ENCODE measurements at regions not wholly inside any gene's neighbourhood (a gene's known extent, or its start where the extent isn't known, plus 50 kb on each side); places are given as distances from the start of the nearest gene placed in this dataset.
A peak's percentile ranks its signal among the peaks of the same experiment; 100 is the strongest.
"Not testable (repeated sequence)": the region's sequence is repeated elsewhere in the genome, so short reads cannot be mapped to it uniquely, and the experiment has no call there.

DNA sequence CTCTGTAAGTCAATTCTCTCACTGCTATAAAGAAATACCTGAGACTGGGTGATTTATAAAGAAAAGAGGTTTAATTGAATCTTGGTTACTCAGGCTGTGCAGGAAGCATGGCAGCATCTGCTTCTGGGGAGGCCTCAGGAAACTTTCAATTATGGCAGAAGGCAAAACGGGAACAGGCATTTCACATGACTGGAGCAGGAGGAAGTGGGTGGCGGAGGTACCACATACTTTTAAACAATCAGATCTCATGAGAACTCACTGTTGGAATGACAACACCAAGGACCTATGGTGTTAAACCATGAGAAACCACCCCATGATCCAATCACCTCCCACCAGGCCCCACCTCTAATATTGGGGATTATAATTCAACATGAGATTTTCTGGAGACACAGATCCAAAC lies 315.7 kb upstream of the NRP1 start:
- DNase-seq, result not testable (repeated sequence)

DNA sequence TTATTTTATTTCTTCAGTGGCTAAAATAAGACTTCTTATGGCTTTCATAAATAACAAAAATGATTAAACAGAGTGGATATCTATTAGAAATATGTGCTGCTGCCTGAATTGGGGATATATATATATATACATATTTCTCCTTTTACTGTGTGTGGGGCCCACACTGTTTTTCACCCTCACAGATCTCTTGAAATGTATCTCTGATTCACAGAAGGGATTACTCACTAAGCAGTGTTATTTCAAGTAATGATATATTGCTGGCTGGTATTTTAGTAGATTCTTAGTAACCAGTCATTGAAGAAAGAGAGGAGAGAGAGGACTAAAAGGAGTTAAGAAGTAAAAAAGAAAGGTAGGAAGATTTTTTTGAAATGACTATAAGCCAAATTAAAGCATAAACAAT lies 308.6 kb upstream of the NRP1 start:
- DNase-seq, result no peak

DNA sequence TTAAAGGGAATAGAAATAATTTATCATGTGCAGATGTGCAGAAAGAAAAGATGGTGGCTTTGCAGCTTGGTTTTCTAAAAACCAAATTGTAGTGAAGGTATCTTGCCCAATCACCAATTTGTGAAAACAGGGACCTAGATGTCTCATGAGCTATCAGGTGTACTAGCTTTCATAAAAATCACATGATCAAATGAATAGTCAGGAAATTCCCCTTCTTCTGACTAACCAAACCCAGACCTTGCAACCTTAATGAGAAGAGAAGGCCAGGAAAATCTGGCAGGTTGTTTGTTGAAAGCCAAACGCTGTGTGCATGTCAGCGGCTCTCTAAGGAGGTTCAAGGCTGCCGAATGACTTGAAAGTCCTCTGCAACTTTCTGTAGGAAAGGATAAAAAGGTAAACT lies 304.4 kb upstream of the NRP1 start:
- no peak for DNase-seq

DNA sequence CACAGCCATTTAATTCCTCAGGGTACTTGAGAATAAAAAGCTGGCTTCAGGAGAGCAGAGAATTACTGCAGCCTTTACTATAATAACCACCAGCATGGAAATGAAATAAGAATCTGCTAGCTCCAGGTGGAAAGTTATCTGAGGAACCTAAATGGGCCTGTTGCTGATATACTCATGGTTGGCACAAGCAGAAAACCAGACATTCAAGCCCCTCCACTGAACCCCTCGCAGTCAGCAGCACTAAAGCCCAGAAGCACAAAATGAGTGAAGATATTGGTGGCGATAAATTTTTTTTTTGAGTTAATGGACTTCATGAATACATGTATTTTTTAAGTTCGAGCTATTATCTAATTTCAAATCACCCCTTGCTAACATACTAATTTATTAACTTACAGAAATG lies 303.9 kb upstream of the NRP1 start:
- no peak for DNase-seq

DNA sequence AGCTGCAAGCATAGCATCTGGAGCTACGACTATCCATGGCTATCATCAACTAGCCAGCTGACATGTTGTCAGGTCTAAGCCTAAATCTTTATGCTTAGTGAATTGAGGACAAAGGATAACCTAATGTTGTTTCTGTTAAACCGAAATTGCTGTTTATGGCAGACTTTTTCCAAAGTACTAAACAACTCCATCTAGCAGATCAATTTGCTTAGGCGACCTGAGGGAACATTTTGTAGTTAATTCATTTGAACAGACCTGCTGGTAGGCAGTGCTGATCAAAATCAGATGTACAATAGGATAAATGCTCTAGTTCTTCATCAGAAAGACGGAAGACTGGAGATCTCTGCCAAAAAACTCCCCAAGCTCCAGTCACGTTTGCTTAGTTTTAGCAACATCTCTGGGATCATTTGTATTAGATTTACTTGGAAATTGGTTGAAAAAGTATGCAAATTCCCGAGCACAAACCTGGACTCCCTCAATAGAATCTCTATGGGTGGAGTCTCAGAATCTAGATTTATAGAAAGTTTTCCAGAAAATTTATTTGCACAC lies 301.6 kb upstream of the NRP1 start:
- no peak for DNase-seq

DNA sequence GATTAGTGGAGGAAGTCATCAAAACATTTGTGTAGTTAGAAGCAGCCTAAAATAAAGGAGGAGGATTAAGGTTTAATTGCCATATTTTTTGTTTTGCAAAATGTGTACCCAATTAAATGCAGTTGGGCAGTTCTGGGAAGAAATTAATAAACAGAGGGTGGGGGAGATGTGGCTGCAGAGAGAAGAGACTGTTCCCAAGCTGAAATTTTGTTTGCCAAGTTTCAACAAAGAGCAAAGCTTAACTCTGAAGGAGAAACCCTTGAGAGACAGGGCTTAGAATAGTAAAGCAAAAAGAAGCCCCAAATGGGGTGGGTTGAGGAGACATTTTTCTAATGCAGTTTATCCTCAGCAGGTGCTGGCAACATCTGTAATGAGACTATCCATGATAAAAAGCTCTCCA lies 298.0 kb upstream of the NRP1 start:
- DNase-seq, result no peak

DNA sequence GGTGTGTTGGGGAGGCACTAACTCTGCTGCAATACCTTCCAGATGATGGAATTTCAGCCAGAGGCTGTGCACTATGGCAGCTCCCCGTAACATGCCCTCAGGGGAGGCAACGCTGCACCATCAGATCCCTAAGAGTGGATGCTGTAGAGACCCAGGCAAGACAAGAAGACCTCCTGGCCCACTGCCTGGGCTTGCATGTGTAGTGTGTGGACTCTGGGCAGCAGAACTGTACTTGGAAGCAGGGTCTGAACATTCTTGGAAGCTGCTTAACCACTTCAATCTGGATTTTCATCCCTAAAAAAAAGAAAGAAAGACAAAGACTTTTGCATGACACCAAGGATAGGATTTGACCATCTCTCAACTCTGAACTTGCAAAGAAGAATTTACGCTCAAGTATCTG lies 297.5 kb upstream of the NRP1 start:
- DNase-seq, result no peak

DNA sequence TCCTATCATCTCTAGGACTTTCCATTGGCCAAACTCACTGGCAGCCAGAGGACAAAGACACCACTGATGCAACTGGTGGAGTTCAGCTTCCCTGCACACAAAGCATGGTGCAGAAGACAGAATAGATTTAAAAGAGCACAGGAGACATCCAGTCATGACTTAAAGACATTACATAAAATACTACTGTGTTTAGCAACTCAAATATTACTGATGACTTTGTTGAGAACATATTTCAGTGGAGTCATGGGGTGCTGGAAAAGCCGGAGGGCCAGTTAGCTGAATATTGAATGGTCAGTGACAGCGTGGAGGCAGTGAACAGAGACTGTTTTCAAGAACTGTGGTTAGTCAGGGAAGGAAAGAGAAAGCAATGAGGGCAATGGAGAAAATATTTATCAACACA lies 296.3 kb upstream of the NRP1 start:
- no peak for DNase-seq

DNA sequence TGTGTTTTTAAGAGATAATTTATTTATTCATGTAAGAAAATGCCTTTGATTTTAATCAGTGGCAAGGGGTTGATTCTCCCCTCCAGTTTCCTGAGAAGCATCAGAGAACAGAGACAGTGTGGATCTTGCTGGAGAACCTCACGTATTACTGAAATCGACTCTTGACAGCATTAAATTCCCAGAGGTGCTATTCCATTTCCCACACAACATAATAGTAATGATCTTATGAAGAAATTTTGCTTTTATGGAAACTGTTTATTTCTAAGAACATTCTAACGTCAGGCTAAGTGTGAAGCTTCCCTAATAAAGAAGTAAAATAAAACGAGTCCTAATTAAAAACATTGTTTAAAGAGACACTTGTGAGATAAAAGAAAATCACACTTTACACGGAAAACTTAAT lies 293.1 kb upstream of the NRP1 start:
- DNase-seq, result no peak

DNA sequence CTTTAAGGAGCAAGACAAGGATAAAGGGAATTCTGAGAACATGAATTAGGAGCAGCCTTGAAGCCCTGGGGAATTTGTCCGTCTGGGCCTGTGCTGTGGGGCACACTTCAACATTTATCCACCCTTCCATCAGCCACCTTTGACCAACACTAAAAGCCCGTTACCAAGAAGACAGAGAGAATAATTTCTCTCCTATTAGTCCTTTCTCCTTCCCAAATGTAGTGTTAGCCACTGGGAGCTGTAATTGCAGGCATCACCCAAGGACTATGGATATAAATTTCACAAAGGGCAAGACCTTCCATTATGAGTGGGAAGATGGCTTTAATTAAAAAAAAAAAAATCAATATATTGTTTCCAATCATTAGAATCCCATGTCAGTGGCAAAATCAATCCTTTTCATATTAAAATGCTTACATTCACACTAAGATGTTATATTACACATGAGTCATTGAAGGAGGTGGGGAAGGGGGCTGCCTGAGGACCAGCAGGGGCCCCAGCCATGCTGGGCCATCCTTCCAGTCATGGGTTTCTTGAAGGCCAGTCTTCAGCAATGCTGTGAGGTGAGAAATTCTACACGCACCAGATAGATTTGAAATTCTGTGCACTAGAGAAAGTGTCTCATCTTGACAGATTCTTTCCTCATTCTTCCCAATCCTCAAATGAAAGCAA lies 292.5 kb upstream of the NRP1 start:
- no peak for DNase-seq

DNA sequence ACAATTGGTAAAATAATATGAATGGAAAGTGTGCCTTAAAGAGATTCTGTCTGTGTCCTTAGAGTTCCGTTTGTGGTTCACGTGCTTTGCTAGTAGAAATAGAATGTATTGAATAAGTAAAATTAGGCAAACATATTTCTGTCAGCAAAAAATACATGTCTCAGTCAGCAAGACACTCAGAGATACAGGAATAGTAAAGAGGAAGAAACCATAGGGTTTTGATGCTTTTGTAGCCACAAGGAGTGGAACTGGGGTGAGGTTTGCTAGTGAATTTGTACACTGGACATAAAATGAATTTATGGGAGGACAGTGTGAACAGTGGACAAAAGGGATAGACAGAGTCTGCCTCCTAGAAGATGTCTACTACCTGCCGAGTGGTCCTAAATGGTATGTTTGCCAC lies 289.2 kb upstream of the NRP1 start:
- no peak for DNase-seq

DNA sequence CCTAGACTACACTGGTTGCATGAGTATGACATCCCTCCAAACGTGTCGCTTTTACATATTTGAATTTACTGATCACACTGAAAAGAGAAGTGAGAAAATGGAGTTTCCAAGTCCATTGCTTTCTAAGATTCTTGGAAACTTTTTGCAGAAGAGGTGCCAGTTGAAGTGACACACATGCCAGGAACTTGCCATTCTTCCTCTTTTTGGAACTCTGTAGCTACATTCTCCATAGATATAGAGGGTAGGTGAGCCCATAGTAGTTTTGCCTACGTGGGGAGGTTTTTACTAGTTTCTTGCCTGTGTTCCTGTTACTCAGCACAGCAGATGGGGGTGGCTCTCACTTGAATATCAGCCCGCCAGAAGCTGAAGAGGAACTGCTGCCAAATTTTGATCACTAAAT lies 286.6 kb upstream of the NRP1 start:
- DNase-seq, result no peak

DNA sequence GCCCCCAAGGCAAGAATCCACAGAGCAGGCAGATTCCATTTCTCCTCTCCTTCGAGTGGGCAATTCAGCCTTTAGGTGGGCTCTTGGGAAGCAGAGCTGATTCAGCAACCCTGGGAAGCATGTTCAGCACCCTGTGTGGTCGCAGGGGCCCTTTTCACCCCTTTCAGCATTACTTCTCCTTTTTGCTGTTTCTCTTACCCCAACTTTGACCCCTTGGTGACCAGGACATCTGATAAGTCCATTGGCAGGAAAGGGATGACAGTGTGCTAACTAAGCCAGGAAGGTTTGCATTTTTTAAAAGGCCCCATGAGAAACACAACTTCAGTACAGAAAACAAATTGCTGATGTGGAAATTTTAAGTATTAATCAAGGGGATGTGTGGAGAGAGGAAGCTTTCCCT lies 283.7 kb upstream of the NRP1 start:
- DNase-seq, result no peak

DNA sequence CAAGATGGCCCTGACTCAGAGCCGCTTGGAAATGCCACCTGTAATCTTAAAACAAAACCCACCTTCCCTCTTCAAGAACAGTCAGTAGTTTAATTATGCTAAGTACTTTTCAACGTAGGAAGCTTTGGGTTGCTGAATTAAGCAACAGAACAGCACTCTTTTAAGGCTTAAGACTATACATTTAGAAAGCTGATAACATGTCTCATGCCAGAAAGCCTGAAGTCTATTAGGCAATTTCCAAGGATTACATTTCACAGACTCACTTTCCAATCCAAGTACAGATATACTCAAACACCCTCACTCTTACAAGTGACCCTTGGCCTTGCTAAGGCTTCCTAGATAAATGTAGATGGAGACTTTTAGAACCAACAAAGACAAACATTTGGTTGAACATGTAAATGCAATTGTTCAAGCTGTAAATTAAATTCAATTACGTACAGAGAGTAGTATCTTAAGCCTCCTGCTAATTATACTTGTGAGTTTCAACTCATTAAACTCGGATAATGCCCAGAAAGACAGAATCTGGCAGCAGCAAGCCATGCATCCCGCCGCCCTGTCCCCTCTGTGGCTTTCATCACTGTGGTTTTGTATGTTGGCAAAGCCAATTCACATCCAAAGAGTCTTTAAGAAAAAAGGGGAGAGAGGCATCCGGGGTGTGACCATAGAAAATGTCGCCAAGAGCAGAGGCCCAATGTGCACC lies 283.1 kb upstream of the NRP1 start:
- DNase-seq, result no peak

DNA sequence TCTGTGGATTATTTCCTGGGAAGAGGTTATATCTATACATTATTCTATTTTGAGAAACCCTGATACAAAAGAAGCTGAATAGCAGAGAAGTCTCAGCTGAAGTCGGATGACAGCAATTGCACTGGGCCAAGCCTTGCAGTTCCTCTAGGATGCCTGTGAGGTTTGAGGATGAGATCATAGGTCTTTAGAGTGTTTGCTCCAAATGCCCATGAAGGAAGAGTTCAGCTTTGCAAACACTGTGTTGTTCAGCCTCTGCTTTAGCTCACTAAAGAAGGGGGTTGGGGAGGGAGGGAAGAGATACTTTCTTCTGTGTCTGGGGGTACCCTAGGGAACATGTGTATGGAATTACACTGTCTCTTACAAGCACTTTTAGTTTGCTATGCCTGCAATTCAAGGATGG lies 282.5 kb upstream of the NRP1 start:
- no peak for DNase-seq

DNA sequence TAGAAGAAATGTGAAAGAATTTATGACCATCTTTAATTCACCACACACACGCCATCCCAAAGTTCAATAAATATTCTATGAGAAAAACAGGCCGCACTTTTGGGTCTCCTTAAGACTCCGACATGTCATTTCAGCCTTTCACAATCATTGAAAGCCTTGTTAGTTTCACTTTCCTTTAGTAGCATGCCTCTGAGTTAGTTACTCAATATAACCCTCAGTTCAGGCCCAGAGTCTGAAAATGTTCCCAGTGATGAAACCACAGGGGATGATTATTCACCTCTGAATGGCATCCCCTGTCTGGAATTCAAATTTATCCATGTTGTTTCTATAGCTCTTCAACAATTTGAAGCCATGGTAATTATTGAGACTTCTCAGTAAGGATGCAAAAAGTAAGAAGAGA lies 278.1 kb upstream of the NRP1 start:
- DNase-seq, result peak in 1 of 5 experiments; percentile 56

DNA sequence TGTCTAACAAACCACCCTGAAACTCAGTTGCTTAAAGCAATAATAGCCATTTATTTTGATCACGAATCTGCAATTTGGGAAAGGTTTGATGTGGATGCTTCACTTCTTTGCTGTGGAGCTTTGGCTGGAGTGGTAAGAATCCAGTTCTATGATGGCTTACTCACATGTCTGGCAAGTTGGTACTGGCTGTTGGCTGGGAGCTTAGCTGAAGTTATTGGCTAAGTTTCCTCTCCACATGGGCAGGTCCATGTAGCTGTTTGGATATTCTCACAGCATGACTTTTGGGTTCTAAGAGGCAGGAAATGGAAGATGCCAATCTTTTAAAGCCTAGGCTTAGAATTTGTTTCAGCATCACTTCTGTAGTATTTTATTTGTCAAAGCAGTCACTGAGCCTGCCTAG lies 277.6 kb upstream of the NRP1 start:
- no peak for DNase-seq

DNA sequence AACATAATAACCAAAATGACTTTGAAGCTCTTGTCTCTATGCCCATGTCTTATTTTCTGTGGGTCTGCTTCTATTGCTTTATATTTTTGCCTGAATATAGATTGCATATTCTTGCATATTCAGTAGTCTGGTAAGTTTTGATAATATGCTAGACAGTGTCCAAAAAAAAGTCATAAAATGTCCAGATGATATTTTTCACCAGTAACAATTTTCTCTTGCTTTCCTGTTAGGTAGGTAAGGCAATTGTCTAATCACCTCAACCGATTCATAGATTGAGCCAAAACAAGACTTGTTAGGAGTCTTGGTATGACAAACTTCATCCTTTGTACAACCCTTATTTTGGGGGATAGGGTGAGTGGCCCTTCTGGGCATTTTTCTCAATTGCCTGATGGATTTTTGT lies 277.0 kb upstream of the NRP1 start:
- no peak for DNase-seq

DNA sequence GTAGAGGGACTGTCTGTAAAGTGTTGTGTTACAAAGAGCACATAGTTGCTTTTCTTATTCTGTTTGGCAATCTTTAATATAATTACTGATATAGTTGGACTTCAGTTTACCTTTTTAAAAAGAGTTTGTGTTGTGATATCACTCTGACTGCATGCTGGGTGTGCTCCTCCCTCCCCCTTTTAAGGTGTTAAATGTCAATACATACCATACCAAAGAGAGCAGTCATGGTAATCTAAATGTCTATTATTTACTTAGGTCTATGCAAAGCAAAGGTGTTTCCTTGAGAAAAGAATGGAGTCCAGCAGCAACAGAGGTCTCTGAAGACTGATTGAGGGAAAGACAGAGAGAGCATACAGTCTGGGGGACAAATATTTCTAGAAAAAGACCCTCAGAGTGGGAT lies 275.1 kb upstream of the NRP1 start:
- DNase-seq, result no peak

DNA sequence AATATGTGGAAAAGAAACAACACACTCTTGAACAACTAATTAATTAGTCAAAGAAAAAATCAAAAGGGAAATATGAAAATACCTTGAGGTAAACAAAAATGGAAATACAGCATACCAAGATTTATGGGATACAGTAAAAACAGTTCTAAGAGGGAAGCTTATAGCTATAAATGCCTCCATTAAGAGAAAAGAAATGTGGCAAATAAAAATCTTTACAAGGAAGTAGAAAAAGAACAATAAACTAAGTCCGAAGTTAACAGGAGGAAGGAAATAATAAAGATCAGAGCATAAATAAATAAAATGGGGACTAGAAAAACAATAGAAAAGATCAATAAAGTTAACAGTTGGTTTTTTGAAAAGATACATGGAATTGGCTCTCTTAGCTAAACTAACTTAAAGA lies 267.8 kb upstream of the NRP1 start:
- DNase-seq, result no peak

DNA sequence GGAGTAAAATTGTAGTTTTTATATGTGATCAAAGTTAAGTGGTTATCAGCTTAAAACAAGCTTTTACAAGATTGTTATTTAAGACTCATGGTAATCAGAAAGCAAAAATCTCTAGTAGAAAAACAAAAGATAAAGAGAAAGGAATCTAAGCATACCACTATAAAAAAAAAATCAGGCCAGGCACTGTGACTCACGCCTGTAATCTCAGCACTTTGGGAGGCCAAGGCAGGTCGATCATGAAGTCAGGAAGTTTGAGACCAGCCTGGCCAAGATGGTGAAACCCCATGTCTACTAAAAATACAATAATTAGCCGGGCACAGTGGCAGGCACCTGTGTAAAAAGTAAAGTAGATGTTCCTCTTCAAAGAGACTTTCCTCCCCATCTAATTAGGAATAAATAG lies 265.9 kb upstream of the NRP1 start:
- no peak for DNase-seq

DNA sequence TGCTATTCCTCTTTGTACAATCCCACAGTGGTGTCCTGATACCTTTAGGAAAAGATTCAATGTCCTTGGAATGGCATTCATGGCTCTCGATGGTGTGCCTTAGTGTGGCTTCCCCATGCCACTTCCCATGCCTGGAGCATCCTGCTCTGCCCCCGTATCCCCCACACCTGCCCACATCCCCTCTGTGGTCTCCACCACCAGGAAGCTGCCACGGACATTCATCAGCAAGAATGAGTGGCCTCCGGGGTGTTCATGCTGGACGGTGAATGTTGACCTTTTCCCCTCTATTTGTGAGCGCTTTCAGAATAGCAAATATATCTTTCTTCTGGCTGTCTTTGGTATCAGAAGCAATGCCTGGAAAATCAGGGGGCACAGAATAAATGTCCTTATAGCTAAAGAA lies 262.0 kb upstream of the NRP1 start:
- DNase-seq, result no peak

DNA sequence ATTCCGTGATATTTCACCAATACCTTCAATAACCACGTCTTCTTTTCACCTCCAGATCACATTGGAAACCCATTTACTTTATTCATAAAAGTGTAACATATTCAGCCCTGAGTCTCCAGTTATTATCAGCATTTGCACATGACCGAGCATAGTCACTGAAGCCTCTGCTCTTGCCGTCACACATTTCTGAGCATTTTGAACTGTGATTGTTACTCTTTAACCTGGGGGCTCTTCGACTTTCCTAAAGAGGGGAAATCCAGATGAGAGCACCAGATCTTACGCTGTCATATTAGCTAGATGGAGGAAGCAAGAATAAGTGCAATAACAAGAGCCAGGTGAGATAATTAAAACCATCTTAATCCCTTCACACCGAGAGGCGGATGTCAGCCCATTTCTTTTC lies 260.0 kb upstream of the NRP1 start:
- no peak for DNase-seq

DNA sequence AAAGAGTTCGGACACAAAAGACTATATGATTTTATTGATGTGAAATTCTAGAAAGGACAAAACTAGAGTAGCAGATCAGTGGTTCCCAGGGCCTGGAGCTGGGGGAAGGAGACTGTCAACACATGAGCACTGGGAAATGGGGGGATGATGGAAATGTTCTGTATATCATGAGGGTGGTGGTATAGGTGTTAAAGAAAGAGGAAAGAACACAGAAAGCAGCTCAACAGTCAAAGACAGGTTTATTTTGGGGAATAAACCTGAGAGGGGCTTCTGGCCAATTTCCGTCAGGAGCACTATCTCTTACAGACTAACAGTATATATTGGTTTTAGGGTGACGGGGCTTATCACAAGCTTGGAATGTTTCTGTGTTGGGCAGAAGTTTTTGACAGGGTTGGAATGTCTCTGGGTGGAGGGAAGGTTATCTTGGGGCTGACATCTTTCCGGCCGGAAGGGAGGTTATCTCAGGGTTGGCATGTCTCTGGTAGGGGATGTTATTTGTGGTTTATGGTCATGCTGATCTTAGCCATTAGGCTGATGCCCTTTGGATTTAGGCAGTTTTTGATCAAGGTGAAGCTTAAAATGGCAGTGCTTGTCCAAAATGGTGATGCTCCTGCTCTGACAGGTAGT lies 254.6 kb upstream of the NRP1 start:
- DNase-seq, result no peak

Measured in T-helper 2 cell (primary cell).